Stimulated activated CD8-positive, alpha-beta memory T cell treated with anti-CD3 and anti-CD28 coated beads, Interleukin-7, amount 100 ng/mL, for 48 hours (primary cell): ENCODE measurements at regions not wholly inside any gene's neighbourhood (a gene's known extent, or its start where the extent isn't known, plus 50 kb on each side); places are given as distances from the start of the nearest gene placed in this dataset.

ENCODE experiments used
- DNase-seq, 2 donors: peaks; one replicate each; pipeline ENCODE4 v3.0.0-alpha.2; 2020; ENCODE audit warnings: low read depth in 1 of 2; ENCODE audit errors: extremely low read depth in 1 of 2

GRCh38 chr16:86447228-86447627 lies 63.1 kb upstream of the FOXF1 start:
- DNase-seq: no peak

GRCh38 chr16:86448306-86448890 lies 61.9 kb upstream of the FOXF1 start:
- DNase-seq: no peak

- no peak for DNase-seq
Measured at GRCh38 chr16:86449446-86450095, 60.8 kb upstream of the FOXF1 start.

- no peak for DNase-seq
Measured at GRCh38 chr16:86450691-86451090, 59.6 kb upstream of the FOXF1 start.

GRCh38 chr16:86452451-86452850 lies 57.9 kb upstream of the FOXF1 start:
- DNase-seq: no peak

GRCh38 chr16:86455116-86455515 lies 55.2 kb upstream of the FOXF1 start:
- DNase-seq: no peak

- no peak for DNase-seq
Measured at GRCh38 chr16:86455640-86456039, 54.7 kb upstream of the FOXF1 start.

- DNase-seq: no peak
Measured at GRCh38 chr16:86457501-86458148, 52.7 kb upstream of the FOXF1 start.

GRCh38 chr16:86458149-86458777 lies 52.1 kb upstream of the FOXF1 start:
- DNase-seq: no peak

- no peak for DNase-seq
Measured at GRCh38 chr16:86459266-86459665, 51.1 kb upstream of the FOXF1 start.
